ENCODE measurements at regions not wholly inside any gene's neighbourhood (a gene's known extent, or its start where the extent isn't known, plus 50 kb on each side); places are given as distances from the start of the nearest gene placed in this dataset.

DNA sequence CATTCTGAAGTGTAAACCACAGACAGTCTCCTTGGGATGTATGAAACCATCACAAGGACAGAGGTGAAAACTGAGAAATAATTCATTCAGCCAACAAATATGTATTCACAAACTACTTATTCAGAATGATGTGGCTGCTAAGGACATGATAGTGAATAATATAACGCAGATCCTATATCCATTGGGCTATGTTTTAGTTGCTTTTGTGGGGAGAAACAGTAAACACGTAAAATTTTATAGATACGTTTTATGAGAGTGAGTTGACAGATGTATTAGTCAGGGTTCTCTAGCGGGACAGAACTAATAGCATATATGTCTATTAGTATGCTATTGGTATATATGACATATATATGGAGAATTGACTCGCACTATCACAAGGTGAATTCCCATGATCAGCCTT, 402.5 kb downstream of the RFPL4B start:
- DNase-seq: no peak
- in situ Hi-C loops (cut with MboI; ENCODE audit: low pct_unique_long_range_greater_than_20kb, low sequenced_read_pairs): no loop called here

DNA sequence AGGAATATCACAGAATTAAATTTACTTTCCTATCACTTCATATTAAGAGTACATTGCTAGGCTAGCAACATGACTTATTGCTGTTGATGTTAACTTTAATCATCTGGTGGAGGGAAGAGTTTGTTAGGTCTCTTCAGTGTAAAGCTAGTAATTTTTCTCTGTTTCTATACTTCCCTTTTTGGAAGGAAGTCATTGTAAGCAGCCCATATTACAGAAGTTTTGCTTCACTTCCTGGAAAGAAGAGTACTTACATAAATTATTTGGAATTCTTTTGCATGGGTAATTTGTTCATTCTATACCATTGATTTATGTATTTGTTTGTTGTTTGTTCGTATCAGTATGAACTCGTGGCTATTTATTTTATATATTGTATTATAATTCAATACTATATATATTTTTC, 405.2 kb downstream of the RFPL4B start:
- DNase-seq: peak; percentile 1
- in situ Hi-C loops (cut with MboI; ENCODE audit: low pct_unique_long_range_greater_than_20kb, low sequenced_read_pairs): no loop called here

DNA sequence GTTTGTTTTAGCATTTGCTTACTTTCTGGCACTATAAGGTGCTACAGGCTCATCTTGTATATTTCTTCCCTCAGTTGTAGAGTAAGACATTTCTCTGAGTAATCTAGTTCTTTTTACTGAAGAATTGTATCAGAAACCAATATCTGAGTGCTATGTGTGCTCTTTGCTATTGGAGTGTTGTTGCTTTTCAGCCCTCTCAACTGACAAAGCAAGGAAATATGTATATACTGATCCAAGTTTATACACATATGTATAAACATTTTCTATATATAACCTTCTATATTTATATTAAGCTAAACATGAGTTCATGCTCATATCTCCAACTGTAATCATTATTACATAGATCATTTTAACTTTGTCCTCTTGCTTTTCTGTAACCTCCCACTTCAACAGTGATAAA, 405.7 kb downstream of the RFPL4B start:
- in situ Hi-C loops (cut with MboI; ENCODE audit: low pct_unique_long_range_greater_than_20kb, low sequenced_read_pairs): no loop called here
- DNase-seq: no peak

DNA sequence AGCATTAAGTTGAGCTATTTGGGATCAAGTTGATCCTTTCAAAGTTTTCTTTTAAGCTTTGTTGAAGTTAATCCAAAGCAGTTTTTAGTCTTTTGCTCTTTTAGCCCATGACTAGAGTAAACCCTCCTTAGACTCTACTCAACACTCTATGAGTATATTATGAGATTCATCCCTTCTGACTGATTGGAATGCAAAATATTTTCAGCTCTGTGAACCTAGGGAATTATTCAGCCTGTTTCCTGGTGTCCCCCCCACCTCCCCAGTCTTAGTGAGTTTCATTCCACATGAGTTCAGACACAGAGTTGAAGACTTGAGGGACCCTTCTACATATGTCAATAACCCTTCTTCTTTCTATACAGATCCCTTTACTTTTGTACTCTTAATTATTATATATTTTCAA, 413.7 kb downstream of the RFPL4B start:
- in situ Hi-C loops (cut with MboI; ENCODE audit: low pct_unique_long_range_greater_than_20kb, low sequenced_read_pairs): no loop called here
- DNase-seq: no peak

- no peak for DNase-seq
- in situ Hi-C loops (cut with MboI; ENCODE audit: low pct_unique_long_range_greater_than_20kb, low sequenced_read_pairs): no loop called here
Measured at GRCh38 chr6:112761740-112762139, 414.6 kb downstream of the RFPL4B start.

DNA sequence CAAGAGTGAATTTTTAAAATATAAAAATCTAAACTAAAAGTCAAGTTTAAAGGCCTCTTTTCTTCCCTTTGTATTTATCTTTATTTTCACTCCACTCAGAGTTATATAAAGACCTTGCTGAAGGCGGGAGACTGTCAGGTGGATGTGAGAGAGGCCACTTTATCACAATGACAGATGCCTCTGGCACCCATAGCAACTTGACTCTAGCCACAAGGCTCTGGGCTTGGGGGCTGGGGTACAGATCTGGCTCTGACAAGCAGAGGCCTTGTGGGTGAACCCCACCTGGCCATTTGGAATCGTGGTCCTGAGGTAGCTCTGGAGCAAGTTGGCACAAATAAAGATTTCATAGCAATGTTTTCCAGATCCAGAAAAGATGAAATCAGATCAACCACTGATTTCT, 417.2 kb downstream of the RFPL4B start:
- in situ Hi-C loops (cut with MboI; ENCODE audit: low pct_unique_long_range_greater_than_20kb, low sequenced_read_pairs): no loop called here
- no peak for DNase-seq

DNA sequence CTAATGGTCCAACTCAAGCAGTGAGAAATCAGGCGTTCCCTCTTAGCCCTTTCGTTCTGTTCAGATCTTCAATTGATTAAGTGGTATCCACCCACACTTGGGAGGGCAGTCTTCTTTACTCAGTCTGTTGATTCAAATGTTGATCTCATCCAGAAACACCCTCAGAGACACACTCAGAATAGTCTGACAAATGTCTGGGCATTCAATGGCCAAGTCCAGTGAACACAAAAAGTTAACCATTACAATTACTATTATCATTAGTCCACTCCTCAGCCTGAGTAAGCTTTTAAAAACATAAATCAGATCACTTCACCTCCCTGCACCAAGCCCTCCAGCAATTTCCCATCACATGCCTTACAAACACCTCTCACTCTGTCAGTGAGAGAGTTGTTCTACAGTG, 423.2 kb downstream of the RFPL4B start:
- DNase-seq: no peak
- in situ Hi-C loops (cut with MboI; ENCODE audit: low pct_unique_long_range_greater_than_20kb, low sequenced_read_pairs): no loop called here

- DNase-seq: no peak
- in situ Hi-C loops (cut with MboI; ENCODE audit: low pct_unique_long_range_greater_than_20kb, low sequenced_read_pairs): no loop called here
Measured at GRCh38 chr6:112773187-112773586, 426.1 kb downstream of the RFPL4B start.

DNA sequence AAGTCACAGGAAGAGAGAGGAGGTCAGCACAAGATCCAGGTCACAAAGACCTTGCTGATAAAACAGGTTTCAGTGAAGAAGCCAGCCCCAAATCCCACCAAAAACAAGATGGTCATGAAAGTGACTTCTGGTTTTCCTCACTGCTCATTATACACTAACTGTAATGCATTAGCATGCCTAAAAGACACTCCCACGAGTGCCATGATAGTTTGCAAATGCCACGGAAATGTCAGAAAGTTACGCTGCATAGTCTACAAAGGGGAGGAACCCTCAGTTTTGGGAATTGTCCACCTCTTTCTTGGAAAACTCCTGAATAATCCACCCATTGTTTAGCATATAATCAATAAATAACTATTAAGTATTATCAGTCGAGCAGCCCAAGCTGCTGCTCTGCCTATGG, 427.2 kb downstream of the RFPL4B start:
- no peak for DNase-seq
- in situ Hi-C loops (cut with MboI; ENCODE audit: low pct_unique_long_range_greater_than_20kb, low sequenced_read_pairs): no loop called here

DNA sequence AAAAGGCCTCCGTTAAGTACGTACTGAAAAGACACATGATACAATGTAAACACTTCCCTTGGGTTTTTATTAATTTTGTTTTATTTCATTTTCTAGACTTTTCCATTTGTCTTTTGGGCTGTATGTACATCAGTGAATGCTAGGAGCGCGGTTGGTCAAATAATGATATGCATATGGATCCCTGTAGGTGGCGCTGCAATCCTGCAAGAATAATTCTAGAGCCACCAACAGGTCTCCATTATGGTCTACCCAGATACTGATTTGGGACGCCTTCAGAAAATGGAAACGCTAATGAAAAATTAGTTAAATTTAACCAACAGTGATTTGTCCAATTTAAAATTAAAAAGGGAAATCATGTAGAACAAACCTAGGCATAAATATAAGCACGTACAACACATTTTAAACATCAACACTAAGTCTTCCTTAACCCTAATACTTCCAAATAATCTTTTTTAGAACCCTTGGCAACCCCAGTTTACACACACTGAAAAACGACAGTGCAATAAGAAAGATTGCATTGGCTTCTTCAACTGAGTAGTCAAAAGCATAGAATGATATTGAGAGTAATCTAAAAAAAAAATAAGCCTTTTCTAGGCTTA, 433.5 kb downstream of the RFPL4B start:
- in situ Hi-C loops (cut with MboI; ENCODE audit: low pct_unique_long_range_greater_than_20kb, low sequenced_read_pairs): no loop called here
- DNase-seq: peak; percentile 77

DNA sequence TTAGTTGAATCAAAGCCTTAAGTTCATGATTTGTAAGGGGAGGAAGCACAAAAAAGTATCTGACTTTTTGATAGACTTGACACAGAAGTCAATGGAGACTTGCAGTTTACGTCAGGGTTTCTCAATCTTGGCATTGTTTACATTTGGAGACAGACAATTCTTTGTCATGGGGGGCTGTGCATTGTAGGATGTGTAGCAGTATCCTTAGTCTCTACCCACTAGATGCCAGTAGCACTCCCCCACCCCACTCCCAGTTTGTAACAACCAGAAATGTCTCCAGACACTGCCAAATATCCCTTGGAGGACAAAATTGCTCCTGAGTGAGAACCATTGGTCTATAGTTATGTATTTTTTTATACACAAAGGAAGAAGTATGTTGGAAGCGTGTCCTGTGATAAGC, 434.1 kb downstream of the RFPL4B start:
- no peak for DNase-seq
- in situ Hi-C loops (cut with MboI; ENCODE audit: low pct_unique_long_range_greater_than_20kb, low sequenced_read_pairs): no loop called here

GRCh38 chr6:112785408-112785807, 438.3 kb downstream of the RFPL4B start:
- in situ Hi-C loops (cut with MboI; ENCODE audit: low pct_unique_long_range_greater_than_20kb, low sequenced_read_pairs): no loop called here
- no peak for DNase-seq

GRCh38 chr6:112786801-112787200, 439.7 kb downstream of the RFPL4B start:
- DNase-seq: no peak
- in situ Hi-C loops (cut with MboI; ENCODE audit: low pct_unique_long_range_greater_than_20kb, low sequenced_read_pairs): no loop called here

DNA sequence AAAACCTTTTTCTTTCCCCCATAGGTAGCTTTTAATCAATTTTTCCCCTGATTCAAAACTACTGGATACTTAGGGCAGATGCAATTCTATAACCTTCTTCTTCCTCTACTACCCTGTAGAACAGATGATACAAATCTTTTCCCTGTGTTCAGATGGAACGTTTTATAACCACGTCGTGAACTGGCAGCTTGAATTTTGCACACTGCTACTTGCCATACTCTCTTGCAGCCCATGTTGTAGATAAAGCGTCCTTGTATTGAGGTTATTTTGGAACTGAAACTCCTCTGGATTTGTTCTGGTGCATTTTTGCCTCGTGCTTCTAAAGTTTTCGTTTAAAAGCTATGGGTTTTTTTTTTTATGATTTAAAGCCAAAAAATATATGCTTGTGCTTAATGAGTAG, 440.2 kb downstream of the RFPL4B start:
- in situ Hi-C loops (cut with MboI; ENCODE audit: low pct_unique_long_range_greater_than_20kb, low sequenced_read_pairs): no loop called here
- no peak for DNase-seq

- in situ Hi-C loops (cut with MboI; ENCODE audit: low pct_unique_long_range_greater_than_20kb, low sequenced_read_pairs): no loop called here
Measured at GRCh38 chr6:112795316-112795715, 448.2 kb downstream of the RFPL4B start.

GRCh38 chr6:112796712-112797111, 449.6 kb downstream of the RFPL4B start:
- in situ Hi-C loops (cut with MboI; ENCODE audit: low pct_unique_long_range_greater_than_20kb, low sequenced_read_pairs): no loop called here
- no peak for DNase-seq

More at GRCh38 chr6:112795316-112795715, 448.2 kb downstream of the RFPL4B start:
- no peak for DNase-seq

GRCh38 chr6:112799889-112800288, 452.8 kb downstream of the RFPL4B start:
- no peak for DNase-seq
- in situ Hi-C loops (cut with MboI; ENCODE audit: low pct_unique_long_range_greater_than_20kb, low sequenced_read_pairs): no loop called here

DNA sequence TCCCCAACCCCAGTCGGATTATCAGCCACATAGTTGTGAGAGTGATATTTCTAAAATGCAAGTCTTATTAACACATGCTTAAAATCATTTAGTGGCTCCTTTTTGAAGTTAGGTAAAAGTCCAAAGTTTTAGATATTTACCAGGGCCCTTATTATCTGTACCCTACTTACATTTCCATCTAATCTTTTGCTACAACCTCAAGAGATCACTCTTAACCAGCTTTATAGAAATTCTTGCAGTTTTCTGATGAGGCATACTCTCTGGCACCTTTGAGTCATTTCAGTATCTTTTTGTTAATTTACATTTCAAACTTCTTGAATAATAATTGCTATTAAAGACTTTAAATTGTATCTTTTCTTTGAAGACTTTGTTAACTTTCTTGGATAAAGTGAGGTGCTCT, 453.3 kb downstream of the RFPL4B start:
- DNase-seq: no peak
- in situ Hi-C loops (cut with MboI; ENCODE audit: low pct_unique_long_range_greater_than_20kb, low sequenced_read_pairs): no loop called here

- in situ Hi-C loops (cut with MboI; ENCODE audit: low pct_unique_long_range_greater_than_20kb, low sequenced_read_pairs): no loop called here
- no peak for DNase-seq
Measured at GRCh38 chr6:112800916-112801315, 453.8 kb downstream of the RFPL4B start.

GRCh38 chr6:112801468-112802080, 454.4 kb downstream of the RFPL4B start:
- in situ Hi-C loops (cut with MboI; ENCODE audit: low pct_unique_long_range_greater_than_20kb, low sequenced_read_pairs): no loop called here
- DNase-seq: no peak

DNA sequence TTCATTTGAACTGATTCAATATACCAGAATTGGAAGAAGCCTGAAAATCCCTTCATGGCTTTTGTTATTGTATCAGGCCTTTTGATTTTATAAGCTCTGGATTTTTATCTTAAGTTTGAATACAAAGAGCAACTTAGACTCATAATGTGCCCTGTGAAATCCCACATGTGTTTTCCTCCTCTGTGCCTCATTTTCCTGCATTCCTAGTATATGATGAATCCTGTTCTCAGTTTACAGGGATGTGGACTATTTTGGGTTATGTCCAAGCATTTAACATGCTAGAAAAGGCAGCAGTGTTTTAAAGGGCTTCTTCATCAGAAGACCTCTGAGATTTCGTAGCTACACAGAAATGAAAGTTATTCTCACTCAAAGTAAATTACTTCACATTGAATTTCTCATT, 455.0 kb downstream of the RFPL4B start:
- no peak for DNase-seq
- in situ Hi-C loops (cut with MboI; ENCODE audit: low pct_unique_long_range_greater_than_20kb, low sequenced_read_pairs): no loop called here

Measured in KBM-7 (cell line).